C4-2B (cell line): ENCODE measurements at regions not wholly inside any gene's neighbourhood (a gene's known extent, or its start where the extent isn't known, plus 50 kb on each side); places are given as distances from the start of the nearest gene placed in this dataset.

ENCODE experiments used
- ZFX ChIP-seq: fragments of 450-650 bp; IDR thresholded peaks from 2 replicates; pipeline ENCODE4 v1.6.1; 2017
- TF ChIP-seq, protein P1 (sequence below): fragments of 450-650 bp; conservative IDR thresholded peaks from 2 replicates; pipeline ENCODE4 v1.5.1; 2017; ENCODE audit warnings: mild to moderate bottlenecking

DNA sequence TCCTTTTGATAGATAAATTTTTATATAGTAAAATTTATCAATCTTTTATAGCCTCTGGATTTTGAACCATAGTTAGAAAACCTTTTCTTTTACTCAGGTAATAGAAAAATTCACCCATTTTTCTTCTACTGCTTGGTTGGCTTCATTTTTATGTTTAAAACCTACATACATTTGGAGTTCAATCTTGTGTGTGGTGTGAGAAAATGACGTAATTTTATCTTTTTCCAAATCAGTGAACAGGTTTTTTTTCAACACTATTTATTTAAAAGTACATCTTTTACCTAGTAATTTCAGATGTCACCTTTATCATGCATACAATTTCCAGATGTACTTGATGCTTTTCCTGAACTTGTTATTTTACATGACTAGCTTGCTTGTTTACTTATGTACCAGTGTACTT is 200.2 kb downstream of the TRIM36 start:
- TF ChIP-seq, protein P1, sequence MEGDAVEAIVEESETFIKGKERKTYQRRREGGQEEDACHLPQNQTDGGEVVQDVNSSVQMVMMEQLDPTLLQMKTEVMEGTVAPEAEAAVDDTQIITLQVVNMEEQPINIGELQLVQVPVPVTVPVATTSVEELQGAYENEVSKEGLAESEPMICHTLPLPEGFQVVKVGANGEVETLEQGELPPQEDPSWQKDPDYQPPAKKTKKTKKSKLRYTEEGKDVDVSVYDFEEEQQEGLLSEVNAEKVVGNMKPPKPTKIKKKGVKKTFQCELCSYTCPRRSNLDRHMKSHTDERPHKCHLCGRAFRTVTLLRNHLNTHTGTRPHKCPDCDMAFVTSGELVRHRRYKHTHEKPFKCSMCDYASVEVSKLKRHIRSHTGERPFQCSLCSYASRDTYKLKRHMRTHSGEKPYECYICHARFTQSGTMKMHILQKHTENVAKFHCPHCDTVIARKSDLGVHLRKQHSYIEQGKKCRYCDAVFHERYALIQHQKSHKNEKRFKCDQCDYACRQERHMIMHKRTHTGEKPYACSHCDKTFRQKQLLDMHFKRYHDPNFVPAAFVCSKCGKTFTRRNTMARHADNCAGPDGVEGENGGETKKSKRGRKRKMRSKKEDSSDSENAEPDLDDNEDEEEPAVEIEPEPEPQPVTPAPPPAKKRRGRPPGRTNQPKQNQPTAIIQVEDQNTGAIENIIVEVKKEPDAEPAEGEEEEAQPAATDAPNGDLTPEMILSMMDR, result no peak
- no peak for TF ChIP-seq ZFX
